WTC11 (cell line): ENCODE measurements at regions not wholly inside any gene's neighbourhood (a gene's known extent, or its start where the extent isn't known, plus 50 kb on each side); places are given as distances from the start of the nearest gene placed in this dataset.

ENCODE experiments used
- ATAC-seq: fragments of 200-7000 bp; cut with Tn5 transposase; 2 replicates; pipeline ENCODE4 v1.10.0; 2021; ENCODE audit warnings: mild to moderate bottlenecking, moderate library complexity
- CTCF ChIA-PET: fragments of 300-600 bp; sonication (Branson Sonifier 250); formaldehyde crosslinking; loops from one replicate; lab custom pipeline; 2021; ENCODE audit warnings: antibody characterized with exemption; lab: Charles Lee
- POLR2A ChIA-PET: fragments of 350-600 bp; sonication (Branson Sonifier 250); formaldehyde crosslinking; loops from one replicate; lab custom pipeline; 2021; ENCODE audit warnings: antibody characterized with exemption; lab: Charles Lee
- DNase-seq: peaks from one replicate; pipeline ENCODE4 v3.0.0; 2021; ENCODE audit warnings: low spot score
- H3K27ac Mint-ChIP-seq: 2 replicates; pipeline ENCODE4 v1.8.0; 2021; ENCODE audit warnings: mixed read lengths
- H3K27me3 Mint-ChIP-seq: 2 replicates; pipeline ENCODE4 v1.8.0; 2021; ENCODE audit warnings: low read depth, mild to moderate bottlenecking, moderate library complexity, mixed read lengths
- H3K36me3 Mint-ChIP-seq: 2 replicates; pipeline ENCODE4 v1.8.0; 2021; ENCODE audit warnings: mixed read lengths
- H3K4me1 Mint-ChIP-seq: 2 replicates; pipeline ENCODE4 v1.8.0; 2022; ENCODE audit warnings: mixed read lengths
- H3K4me3 Mint-ChIP-seq: 2 replicates; pipeline ENCODE4 v1.8.0; 2021; ENCODE audit warnings: mild to moderate bottlenecking, moderate library complexity, mixed read lengths
- H3K9me3 Mint-ChIP-seq: 2 replicates; pipeline ENCODE4 v1.8.0; 2021; ENCODE audit warnings: mixed read lengths
- ATF2 ChIP-seq: sonication (generic); formaldehyde crosslinking; IDR thresholded peaks from 2 replicates; pipeline ENCODE4 v1.8.1; 2022; ENCODE audit warnings: low read depth, missing genetic modification reagents, borderline replicate concordance
- ATF3 ChIP-seq: sonication (generic); formaldehyde crosslinking; conservative IDR thresholded peaks from 2 replicates; pipeline ENCODE4 v1.8.1; 2022; ENCODE audit warnings: mild to moderate bottlenecking, missing genetic modification reagents
- CTCF ChIP-seq: fragments of 200-600 bp; IDR thresholded peaks from 2 replicates; pipeline ENCODE4 v1.8.0; 2022; ENCODE audit warnings: antibody characterized with exemption
- ELF4 ChIP-seq: sonication (generic); formaldehyde crosslinking; IDR thresholded peaks from 2 replicates; pipeline ENCODE4 v1.8.1; 2022; ENCODE audit warnings: low read depth, mild to moderate bottlenecking, moderate library complexity, missing genetic modification reagents
- ESRRA ChIP-seq: sonication (generic); formaldehyde crosslinking; IDR thresholded peaks from 2 replicates; pipeline ENCODE4 v1.8.1; 2022; ENCODE audit warnings: mild to moderate bottlenecking, missing genetic modification reagents, borderline replicate concordance
- GRHL2 ChIP-seq: fragments of 250-450 bp; sonication (Bioruptor Pico); IDR thresholded peaks from 2 replicates; pipeline ENCODE4 v1.8.0; 2022; ENCODE audit warnings: mild to moderate bottlenecking, moderate library complexity; ENCODE audit not compliant: insufficient replicate concordance, severe bottlenecking
- KAT7 ChIP-seq: sonication (generic); formaldehyde crosslinking; IDR thresholded peaks from 2 replicates; pipeline ENCODE4 v1.8.1; 2023; ENCODE audit warnings: missing genetic modification reagents, mild to moderate bottlenecking, borderline replicate concordance
- NFYB ChIP-seq: sonication (generic); formaldehyde crosslinking; conservative IDR thresholded peaks from 2 replicates; pipeline ENCODE4 v1.8.0; 2022; ENCODE audit warnings: low read depth, missing genetic modification reagents
- SMAD3 ChIP-seq: sonication (generic); formaldehyde crosslinking; IDR thresholded peaks from 2 replicates; pipeline ENCODE4 v1.8.0; 2022; ENCODE audit warnings: missing genetic modification reagents, mild to moderate bottlenecking, borderline replicate concordance
- SMAD4 ChIP-seq: sonication (generic); formaldehyde crosslinking; IDR thresholded peaks from 2 replicates; pipeline ENCODE4 v1.8.0; 2022; ENCODE audit warnings: mild to moderate bottlenecking, missing genetic modification reagents
- TEAD1 ChIP-seq: sonication (generic); formaldehyde crosslinking; IDR thresholded peaks from 2 replicates; pipeline ENCODE4 v1.8.0; 2022; ENCODE audit warnings: mild to moderate bottlenecking, missing genetic modification reagents
- ZNF121 ChIP-seq: sonication (generic); formaldehyde crosslinking; IDR thresholded peaks from 2 replicates; pipeline ENCODE4 v1.8.0; 2023; ENCODE audit warnings: missing genetic modification reagents
- ZNF219 ChIP-seq: sonication (generic); formaldehyde crosslinking; IDR thresholded peaks from 2 replicates; pipeline ENCODE4 v1.8.0; 2023; ENCODE audit warnings: missing genetic modification reagents, mild to moderate bottlenecking, borderline replicate concordance
- ZNF281 ChIP-seq: sonication (generic); formaldehyde crosslinking; IDR thresholded peaks from 2 replicates; pipeline ENCODE4 v1.8.0; 2023; ENCODE audit warnings: mild to moderate bottlenecking, missing genetic modification reagents
- ZNF396 ChIP-seq: fragments of 250-450 bp; sonication (Bioruptor Pico); IDR thresholded peaks from 2 replicates; pipeline ENCODE4 v1.8.0; 2021; ENCODE audit warnings: mild to moderate bottlenecking, moderate library complexity, borderline replicate concordance
- ZNF425 ChIP-seq: fragments of 250-450 bp; sonication (Bioruptor Pico); conservative IDR thresholded peaks from 2 replicates; pipeline ENCODE4 v1.9.0; 2021; ENCODE audit warnings: mild to moderate bottlenecking
- ZSCAN18 ChIP-seq: fragments of 250-450 bp; sonication (Bioruptor Pico); IDR thresholded peaks from 2 replicates; pipeline ENCODE4 v2.1.2; 2022; ENCODE audit warnings: mild to moderate bottlenecking, moderate library complexity
- TF ChIP-seq, protein P1 (sequence below): sonication (generic); formaldehyde crosslinking; IDR thresholded peaks from 2 replicates; pipeline ENCODE4 v1.8.1; 2022; ENCODE audit warnings: missing genetic modification reagents, borderline replicate concordance
- TF ChIP-seq, protein P2 (sequence below): sonication (generic); formaldehyde crosslinking; IDR thresholded peaks from 2 replicates; pipeline ENCODE4 v1.8.1; 2023; ENCODE audit warnings: mild to moderate bottlenecking, missing genetic modification reagents, moderate library complexity
- TF ChIP-seq, protein P3 (sequence below): sonication (generic); formaldehyde crosslinking; IDR thresholded peaks from 2 replicates; pipeline ENCODE4 v1.8.1; 2023; ENCODE audit warnings: mild to moderate bottlenecking, missing genetic modification reagents

GRCh38 chr1:105886309-105886708, 1170.2 kb upstream of the PRMT6 start (continued):
- TF ChIP-seq ZNF281 (CRISPR knock-in tag) (no peak), SMAD4 (CRISPR knock-in tag) (no peak), ELF4 (no peak), ATF2 (CRISPR knock-in tag) (no peak), NFYB (CRISPR knock-in tag) (no peak), ZNF121 (CRISPR knock-in tag) (no peak), ATF3 (CRISPR knock-in tag) (no peak), ZNF396 (CRISPR knock-in tag) (no peak), ZNF425 (no peak), ZNF219 (CRISPR knock-in tag) (no peak), GRHL2 (CRISPR knock-in tag) (no peak), ZSCAN18 (CRISPR knock-in tag) (no peak), KAT7 (CRISPR knock-in tag) (no peak)
- TF ChIP-seq, protein P1, sequence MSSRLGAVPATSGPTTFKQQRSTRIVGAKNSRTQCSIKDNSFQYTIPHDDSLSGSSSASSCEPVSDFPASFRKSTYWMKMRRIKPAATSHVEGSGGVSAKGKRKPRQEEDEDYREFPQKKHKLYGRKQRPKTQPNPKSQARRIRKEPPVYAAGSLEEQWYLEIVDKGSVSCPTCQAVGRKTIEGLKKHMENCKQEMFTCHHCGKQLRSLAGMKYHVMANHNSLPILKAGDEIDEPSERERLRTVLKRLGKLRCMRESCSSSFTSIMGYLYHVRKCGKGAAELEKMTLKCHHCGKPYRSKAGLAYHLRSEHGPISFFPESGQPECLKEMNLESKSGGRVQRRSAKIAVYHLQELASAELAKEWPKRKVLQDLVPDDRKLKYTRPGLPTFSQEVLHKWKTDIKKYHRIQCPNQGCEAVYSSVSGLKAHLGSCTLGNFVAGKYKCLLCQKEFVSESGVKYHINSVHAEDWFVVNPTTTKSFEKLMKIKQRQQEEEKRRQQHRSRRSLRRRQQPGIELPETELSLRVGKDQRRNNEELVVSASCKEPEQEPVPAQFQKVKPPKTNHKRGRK (CRISPR knock-in tag): no peak

GRCh38 chr1:105891308-105891707, 1165.2 kb upstream of the PRMT6 start:
- CTCF ChIA-PET: no interaction called here
- H3K4me3 Mint-ChIP-seq: no peak overlapping the region
- ATAC-seq (no peak), DNase-seq (no peak)
- TF ChIP-seq CTCF (no peak), TEAD1 (no peak), GRHL2 (CRISPR knock-in tag) (no peak), SMAD3 (CRISPR knock-in tag) (no peak), ESRRA (CRISPR knock-in tag) (no peak)
- TF ChIP-seq, protein P2, sequence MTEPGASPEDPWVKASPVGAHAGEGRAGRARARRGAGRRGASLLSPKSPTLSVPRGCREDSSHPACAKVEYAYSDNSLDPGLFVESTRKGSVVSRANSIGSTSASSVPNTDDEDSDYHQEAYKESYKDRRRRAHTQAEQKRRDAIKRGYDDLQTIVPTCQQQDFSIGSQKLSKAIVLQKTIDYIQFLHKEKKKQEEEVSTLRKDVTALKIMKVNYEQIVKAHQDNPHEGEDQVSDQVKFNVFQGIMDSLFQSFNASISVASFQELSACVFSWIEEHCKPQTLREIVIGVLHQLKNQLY (CRISPR knock-in tag): no peak
- TF ChIP-seq, protein P3, sequence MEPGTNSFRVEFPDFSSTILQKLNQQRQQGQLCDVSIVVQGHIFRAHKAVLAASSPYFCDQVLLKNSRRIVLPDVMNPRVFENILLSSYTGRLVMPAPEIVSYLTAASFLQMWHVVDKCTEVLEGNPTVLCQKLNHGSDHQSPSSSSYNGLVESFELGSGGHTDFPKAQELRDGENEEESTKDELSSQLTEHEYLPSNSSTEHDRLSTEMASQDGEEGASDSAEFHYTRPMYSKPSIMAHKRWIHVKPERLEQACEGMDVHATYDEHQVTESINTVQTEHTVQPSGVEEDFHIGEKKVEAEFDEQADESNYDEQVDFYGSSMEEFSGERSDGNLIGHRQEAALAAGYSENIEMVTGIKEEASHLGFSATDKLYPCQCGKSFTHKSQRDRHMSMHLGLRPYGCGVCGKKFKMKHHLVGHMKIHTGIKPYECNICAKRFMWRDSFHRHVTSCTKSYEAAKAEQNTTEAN: no peak
- H3K27ac Mint-ChIP-seq: no peak overlapping the region
- H3K36me3 Mint-ChIP-seq: 0 out of 2 replicates have a peak, but pooled peaks cover 3% of the 10 kb centered on the region
- POLR2A ChIA-PET: no interaction called here
- no peaks in the 10 kb centered on the region for H3K27me3 Mint-ChIP-seq
- H3K4me1 Mint-ChIP-seq: no peaks in the 10 kb centered on the region
- H3K9me3 Mint-ChIP-seq: peaks cover 23% of the 10 kb centered on the region
